BE2C (cell line): ENCODE measurements at regions not wholly inside any gene's neighbourhood (a gene's known extent, or its start where the extent isn't known, plus 50 kb on each side); places are given as distances from the start of the nearest gene placed in this dataset.

Source experiments
- DNase-seq: peaks from one replicate; pipeline ENCODE4 v3.0.0-alpha.2; 2020
- H3K27me3 ChIP-seq: fragments of 250-450 bp; sonication (Bioruptor Pico); 2 replicates; pipeline ENCODE4 v1.5.1; 2020; ENCODE audit warnings: mild to moderate bottlenecking
- H3K36me3 ChIP-seq: fragments of 250-450 bp; sonication (Bioruptor Pico); 2 replicates; pipeline ENCODE4 v1.5.1; 2020; ENCODE audit warnings: mild to moderate bottlenecking
- H3K4me1 ChIP-seq: fragments of 250-450 bp; sonication (Bioruptor Pico); 2 replicates; pipeline ENCODE4 v1.5.1; 2020
- H3K4me3 ChIP-seq: 2 replicates; pipeline ENCODE4 v1.5.1; 2011; ENCODE audit warnings: low read depth, low read length
- H3K9me3 ChIP-seq: fragments of 250-450 bp; sonication (Bioruptor Pico); 2 replicates; pipeline ENCODE4 v1.5.1; 2020
- TF ChIP-seq, protein P1 (sequence below): IDR thresholded peaks from 2 replicates; pipeline ENCODE4 v1.5.1; 2012; ENCODE audit warnings: mild to moderate bottlenecking, low read depth, low read length

DNA sequence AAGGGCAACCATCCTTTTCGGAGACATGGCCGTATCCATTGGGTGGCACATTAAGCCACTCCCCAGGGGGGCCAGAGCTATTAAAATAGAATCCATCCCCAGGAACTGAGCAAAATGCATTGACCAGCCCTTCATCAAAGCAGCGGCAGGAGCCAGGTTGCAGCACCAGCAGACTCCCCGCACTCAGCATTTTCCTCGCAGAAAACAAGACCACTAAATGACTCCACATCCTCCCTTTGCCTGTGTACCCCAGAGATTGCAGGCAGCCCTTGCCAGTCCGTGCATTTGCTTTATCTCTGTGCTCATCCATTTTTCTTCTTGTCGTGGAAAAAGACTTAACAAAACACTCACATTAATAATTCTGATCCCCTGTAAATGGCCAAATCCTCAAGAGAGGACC is 144.4 kb upstream of the LARGE1 start:
- DNase-seq = no peak
- TF ChIP-seq, protein P1, sequence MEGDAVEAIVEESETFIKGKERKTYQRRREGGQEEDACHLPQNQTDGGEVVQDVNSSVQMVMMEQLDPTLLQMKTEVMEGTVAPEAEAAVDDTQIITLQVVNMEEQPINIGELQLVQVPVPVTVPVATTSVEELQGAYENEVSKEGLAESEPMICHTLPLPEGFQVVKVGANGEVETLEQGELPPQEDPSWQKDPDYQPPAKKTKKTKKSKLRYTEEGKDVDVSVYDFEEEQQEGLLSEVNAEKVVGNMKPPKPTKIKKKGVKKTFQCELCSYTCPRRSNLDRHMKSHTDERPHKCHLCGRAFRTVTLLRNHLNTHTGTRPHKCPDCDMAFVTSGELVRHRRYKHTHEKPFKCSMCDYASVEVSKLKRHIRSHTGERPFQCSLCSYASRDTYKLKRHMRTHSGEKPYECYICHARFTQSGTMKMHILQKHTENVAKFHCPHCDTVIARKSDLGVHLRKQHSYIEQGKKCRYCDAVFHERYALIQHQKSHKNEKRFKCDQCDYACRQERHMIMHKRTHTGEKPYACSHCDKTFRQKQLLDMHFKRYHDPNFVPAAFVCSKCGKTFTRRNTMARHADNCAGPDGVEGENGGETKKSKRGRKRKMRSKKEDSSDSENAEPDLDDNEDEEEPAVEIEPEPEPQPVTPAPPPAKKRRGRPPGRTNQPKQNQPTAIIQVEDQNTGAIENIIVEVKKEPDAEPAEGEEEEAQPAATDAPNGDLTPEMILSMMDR = no peak
- Histone ChIP-seq H3K9me3 (no peaks in the 10 kb centered on the region), H3K36me3 (no peaks in the 10 kb centered on the region), H3K4me1 (no peaks in the 10 kb centered on the region), H3K27me3 (no peaks in the 10 kb centered on the region), H3K4me3 (no peak overlapping the region)

DNA sequence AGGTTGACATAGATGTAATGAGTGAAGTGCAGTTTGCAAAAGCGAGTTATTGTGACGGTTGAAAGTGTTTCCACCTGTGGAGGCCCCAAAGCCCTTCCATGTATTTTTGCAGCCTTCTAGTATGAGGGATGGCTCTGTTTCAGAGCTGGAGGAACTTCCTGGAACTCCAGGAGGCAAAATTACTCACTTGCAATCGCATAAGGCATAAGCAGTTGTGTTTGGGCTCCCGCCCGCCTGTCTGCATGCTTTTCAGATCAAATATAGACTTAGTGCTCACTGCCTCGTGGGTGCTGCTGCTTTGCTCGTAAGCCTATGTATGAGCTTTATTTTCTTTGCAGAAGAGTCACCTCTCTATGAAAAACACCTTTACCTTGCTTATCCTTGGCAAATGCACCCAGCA is 146.8 kb upstream of the LARGE1 start:
- TF ChIP-seq, protein P1 = no peak
- no peaks in the 10 kb centered on the region for H3K36me3 ChIP-seq
- H3K9me3 ChIP-seq = no peaks in the 10 kb centered on the region
- no peak for DNase-seq
- H3K4me1 ChIP-seq = no peaks in the 10 kb centered on the region
- H3K4me3 ChIP-seq = no peak overlapping the region
- H3K27me3 ChIP-seq = no peaks in the 10 kb centered on the region

DNA sequence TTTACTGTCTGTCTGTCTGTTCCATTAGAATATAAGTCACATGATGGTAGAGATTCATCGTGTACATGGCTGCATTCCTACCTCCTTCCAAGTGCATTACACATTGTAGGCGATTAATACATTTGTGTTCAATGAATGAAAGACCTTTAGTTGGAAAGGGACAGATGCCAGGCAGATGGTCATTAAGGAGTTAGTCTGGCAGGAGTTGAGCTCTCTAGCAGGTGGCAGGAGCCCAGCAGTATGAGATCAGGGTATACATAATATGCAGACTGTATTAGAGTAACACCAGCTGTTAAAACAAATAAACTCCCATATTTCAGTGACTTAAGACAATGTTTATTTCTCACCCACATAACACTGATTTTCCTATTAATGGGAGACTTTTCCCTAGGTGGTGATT is 147.7 kb upstream of the LARGE1 start:
- Histone ChIP-seq H3K4me3 (no peak overlapping the region), H3K9me3 (no peaks in the 10 kb centered on the region), H3K36me3 (no peaks in the 10 kb centered on the region), H3K27me3 (no peaks in the 10 kb centered on the region), H3K4me1 (no peaks in the 10 kb centered on the region)
- TF ChIP-seq, protein P1 = no peak
- no peak for DNase-seq

DNA sequence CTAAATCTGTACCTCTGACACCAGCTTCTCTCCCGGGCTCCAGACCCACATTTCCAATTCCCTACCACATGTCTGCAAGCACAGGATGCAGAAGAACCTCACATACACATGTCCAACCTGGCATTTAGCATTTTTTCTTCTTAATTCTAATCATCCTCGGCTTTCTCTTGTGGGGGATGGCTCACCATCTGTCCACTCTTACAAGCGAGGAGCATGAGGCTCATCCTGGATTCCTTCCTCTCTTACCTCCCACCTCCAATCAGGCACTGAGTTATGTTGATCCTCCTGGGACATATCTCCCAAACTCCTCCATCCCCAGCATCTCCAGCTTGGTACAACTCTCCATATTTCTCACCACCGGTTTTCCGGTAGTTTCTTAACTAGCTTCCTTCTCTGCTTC is 149.8 kb upstream of the LARGE1 start:
- H3K36me3 ChIP-seq = no peaks in the 10 kb centered on the region
- H3K4me3 ChIP-seq = no peak overlapping the region
- no peak for DNase-seq
- H3K9me3 ChIP-seq = no peaks in the 10 kb centered on the region
- H3K4me1 ChIP-seq = no peaks in the 10 kb centered on the region
- H3K27me3 ChIP-seq = no peaks in the 10 kb centered on the region
- TF ChIP-seq, protein P1 = no peak

DNA sequence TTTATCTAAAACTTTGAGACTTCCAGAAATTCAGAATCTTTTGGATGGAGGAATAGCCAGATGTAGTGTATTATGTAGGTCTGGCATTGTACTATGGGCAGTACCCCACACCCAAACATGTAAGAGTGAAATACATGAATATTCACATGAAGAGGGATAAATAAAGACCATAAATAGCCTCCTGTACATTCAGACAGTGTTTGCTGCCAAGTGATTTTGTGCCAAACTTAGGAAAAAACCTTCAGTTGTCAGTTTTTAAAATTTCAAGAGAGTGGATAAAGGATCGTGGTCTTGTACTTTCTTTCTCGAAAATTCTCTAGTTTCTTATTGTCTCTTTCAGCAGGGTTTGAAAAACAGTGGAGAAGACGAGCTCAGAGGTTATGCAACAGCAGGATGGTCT is 150.3 kb upstream of the LARGE1 start:
- TF ChIP-seq, protein P1 = no peak
- H3K36me3 ChIP-seq = no peaks in the 10 kb centered on the region

DNA sequence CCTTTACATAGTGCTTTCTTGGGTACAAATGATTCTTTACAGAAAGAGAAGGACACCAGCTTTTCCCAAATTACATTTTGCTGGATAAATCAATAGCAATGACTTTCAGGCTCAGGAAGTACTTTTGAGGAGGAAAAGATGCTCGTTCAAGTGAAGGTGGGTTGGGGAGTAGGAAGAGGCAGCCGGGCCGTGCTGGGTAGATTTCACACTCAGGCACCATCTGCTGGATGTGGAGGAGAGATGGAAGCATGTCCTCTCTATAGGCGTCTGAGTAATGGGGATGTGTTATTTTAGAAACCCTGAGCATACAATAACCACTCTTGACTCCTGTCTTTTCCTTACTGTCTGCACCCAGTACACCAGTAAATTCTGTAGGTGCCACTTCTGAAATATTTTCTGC is 152.3 kb upstream of the LARGE1 start:
- Histone ChIP-seq H3K9me3 (no peaks in the 10 kb centered on the region), H3K4me1 (no peaks in the 10 kb centered on the region), H3K4me3 (no peak overlapping the region), H3K36me3 (no peaks in the 10 kb centered on the region), H3K27me3 (no peaks in the 10 kb centered on the region)
- no peak for DNase-seq
- TF ChIP-seq, protein P1 = no peak

More for the DNA sequence above, 150.3 kb upstream of the LARGE1 start:
- no peak overlapping the region for H3K4me3 ChIP-seq
- no peak for DNase-seq
- H3K27me3 ChIP-seq = no peaks in the 10 kb centered on the region
- no peaks in the 10 kb centered on the region for H3K4me1 ChIP-seq
- H3K9me3 ChIP-seq = no peaks in the 10 kb centered on the region
